Embryonic facial prominence (tissue), 1 donor: ENCODE measurements at regions not wholly inside any gene's neighbourhood (a gene's known extent, or its start where the extent isn't known, plus 50 kb on each side); places are given as distances from the start of the nearest gene placed in this dataset.
"Not testable (repeated sequence)": the region's sequence is repeated elsewhere in the genome, so short reads cannot be mapped to it uniquely, and the experiment has no call there.

Source experiments
- DNase-seq: peaks from one replicate; pipeline ENCODE4 v3.0.0-alpha.2; 2016; ENCODE audit errors: extremely low spot score

GRCh38 chr3:145531548-145531947 lies 629.4 kb downstream of the PLOD2 start:
- DNase-seq: no peak

GRCh38 chr3:145533696-145534095 lies 627.3 kb downstream of the PLOD2 start:
- no peak for DNase-seq

GRCh38 chr3:145536461-145536860 lies 624.5 kb downstream of the PLOD2 start:
- no peak for DNase-seq

- no peak for DNase-seq
Measured at GRCh38 chr3:145550522-145550921, 610.5 kb downstream of the PLOD2 start.

- no peak for DNase-seq
Measured at GRCh38 chr3:145557405-145557804, 603.6 kb downstream of the PLOD2 start.

- no peak for DNase-seq
Measured at GRCh38 chr3:145578471-145578870, 582.5 kb downstream of the PLOD2 start.

- no peak for DNase-seq
Measured at GRCh38 chr3:145581694-145582093, 579.3 kb downstream of the PLOD2 start.

GRCh38 chr3:145604851-145605250 lies 556.1 kb downstream of the PLOD2 start:
- DNase-seq: no peak

- no peak for DNase-seq
Measured at GRCh38 chr3:145620002-145620401, 541.0 kb downstream of the PLOD2 start.

GRCh38 chr3:145620486-145620885 lies 540.5 kb downstream of the PLOD2 start:
- DNase-seq: no peak

- DNase-seq: no peak
Measured at GRCh38 chr3:145623349-145623748, 537.6 kb downstream of the PLOD2 start.

- DNase-seq: no peak
Measured at GRCh38 chr3:145628211-145628610, 532.8 kb downstream of the PLOD2 start.

GRCh38 chr3:145637105-145637504 lies 523.9 kb downstream of the PLOD2 start:
- no peak for DNase-seq

GRCh38 chr3:145639003-145639606 lies 521.9 kb downstream of the PLOD2 start:
- no peak for DNase-seq

- DNase-seq: no peak
Measured at GRCh38 chr3:145639875-145640274, 521.1 kb downstream of the PLOD2 start.

- DNase-seq: no peak
Measured at GRCh38 chr3:145648396-145648795, 512.6 kb downstream of the PLOD2 start.

- DNase-seq: no peak
Measured at GRCh38 chr3:145649368-145649887, 511.6 kb downstream of the PLOD2 start.

GRCh38 chr3:145650170-145650569 lies 510.8 kb downstream of the PLOD2 start:
- no peak for DNase-seq

- DNase-seq: no peak
Measured at GRCh38 chr3:145671121-145671520, 489.9 kb downstream of the PLOD2 start.

GRCh38 chr3:145673838-145674237 lies 487.1 kb downstream of the PLOD2 start:
- DNase-seq: no peak

GRCh38 chr3:145678401-145678800 lies 482.6 kb downstream of the PLOD2 start:
- no peak for DNase-seq

- DNase-seq: no peak
Measured at GRCh38 chr3:145681181-145681580, 479.8 kb downstream of the PLOD2 start.

GRCh38 chr3:145687978-145688377 lies 473.0 kb downstream of the PLOD2 start:
- DNase-seq: not testable (repeated sequence)

GRCh38 chr3:145692751-145693150 lies 468.2 kb downstream of the PLOD2 start:
- DNase-seq: no peak
